DND-41 (cell line): ENCODE measurements at regions not wholly inside any gene's neighbourhood (a gene's known extent, or its start where the extent isn't known, plus 50 kb on each side); places are given as distances from the start of the nearest gene placed in this dataset.

Source experiments
- ATAC-seq: fragments of 200-7000 bp; cut with Tn5 transposase; 3 replicates; pipeline ENCODE4 v1.9.1; 2021; ENCODE audit warnings: low read depth; ENCODE audit not compliant: insufficient read depth
- DNase-seq: peaks from one replicate; pipeline ENCODE4 v3.0.0-alpha.2; 2020
- H2AFZ ChIP-seq: 2 replicates; pipeline ENCODE4 v1.6.0; 2012; ENCODE audit warnings: low read depth, low read length
- H3K27ac ChIP-seq: 2 replicates; pipeline ENCODE4 v1.5.1; 2012; ENCODE audit warnings: low read length, inconsistent platforms
- H3K27me3 ChIP-seq: fragments of 200-600 bp; sonication (generic); 2 replicates; pipeline ENCODE4 v1.6.0; 2012; ENCODE audit warnings: low read length, mild to moderate bottlenecking, inconsistent platforms; ENCODE audit not compliant: insufficient read depth, poor library complexity
- H3K36me3 ChIP-seq: 2 replicates; pipeline ENCODE4 v1.5.1; 2012; ENCODE audit warnings: low read length, inconsistent platforms; ENCODE audit not compliant: insufficient read depth
- H3K4me1 ChIP-seq: 2 replicates; pipeline ENCODE4 v1.5.1; 2012; ENCODE audit warnings: mild to moderate bottlenecking, low read length; ENCODE audit not compliant: insufficient read depth
- H3K4me2 ChIP-seq: 2 replicates; pipeline ENCODE4 v1.6.0; 2012; ENCODE audit warnings: mild to moderate bottlenecking, moderate library complexity, low read length, inconsistent platforms; ENCODE audit not compliant: insufficient read depth
- H3K4me3 ChIP-seq, 2 experiments: fragments of 200-600 bp in 1 of 2; shearing (Covaris generic) in 1 of 2; 2 replicates each; pipeline ENCODE4 v1.5.1; 2012 to 2016; ENCODE audit warnings: inconsistent platforms in 2 of 2, low read length in 2 of 2, mild to moderate bottlenecking in 2 of 2, low read depth in 1 of 2, moderate library complexity in 1 of 2
- H3K79me2 ChIP-seq: 2 replicates; pipeline ENCODE4 v1.6.0; 2012; ENCODE audit warnings: low read length, inconsistent platforms; ENCODE audit not compliant: insufficient read depth
- H3K9ac ChIP-seq: 2 replicates; pipeline ENCODE4 v1.6.0; 2012; ENCODE audit warnings: low read depth, mild to moderate bottlenecking, inconsistent platforms, low read length, moderate library complexity
- H3K9me3 ChIP-seq: 2 replicates; pipeline ENCODE4 v1.5.1; 2012; ENCODE audit warnings: low read length, moderate library complexity, mild to moderate bottlenecking, inconsistent platforms; ENCODE audit not compliant: insufficient read depth, severe bottlenecking
- H4K20me1 ChIP-seq: 2 replicates; pipeline ENCODE4 v1.6.0; 2012; ENCODE audit warnings: low read length; ENCODE audit not compliant: insufficient read depth
- EZH2 ChIP-seq: IDR thresholded peaks from 3 replicates; pipeline ENCODE4 v1.6.1; 2012; ENCODE audit warnings: borderline replicate concordance, low read depth, mild to moderate bottlenecking, moderate library complexity, low read length, inconsistent platforms; ENCODE audit not compliant: severe bottlenecking
- TF ChIP-seq, protein P1 (sequence below): IDR thresholded peaks from 2 replicates; pipeline ENCODE4 v1.5.1; 2012; ENCODE audit warnings: borderline replicate concordance, low read length, moderate library complexity, mild to moderate bottlenecking; ENCODE audit not compliant: poor library complexity, severe bottlenecking; ENCODE audit errors: extremely low read depth

DNA sequence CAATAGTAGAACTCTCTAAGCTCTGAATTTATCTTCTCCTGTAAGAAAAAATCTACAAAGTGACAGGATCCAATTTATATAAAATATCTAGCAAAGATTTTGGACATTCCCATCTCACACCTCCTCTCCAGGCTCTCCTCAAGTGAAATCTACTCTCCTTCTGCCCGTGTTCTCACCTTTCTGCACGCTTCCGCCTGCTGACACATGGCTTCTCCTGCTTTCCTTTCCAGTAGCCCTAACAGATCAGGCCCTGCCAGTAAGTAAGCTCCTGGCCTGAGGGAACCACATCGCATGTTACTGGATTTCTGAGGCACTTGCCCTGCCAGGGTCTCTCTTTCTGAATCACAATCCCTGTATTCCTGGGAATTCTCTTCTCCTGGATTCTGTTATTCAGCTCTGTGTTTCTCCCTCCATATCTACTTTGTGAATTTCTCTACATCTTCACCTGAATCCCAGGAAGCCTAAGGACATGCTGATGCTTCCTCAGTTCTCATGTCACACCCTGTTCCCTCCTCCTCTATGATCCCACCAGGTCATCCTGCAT is 53.3 kb upstream of the TOP3B start:
- DNase-seq (no peak), ATAC-seq (no peak)
- Histone ChIP-seq H4K20me1 (no peaks in the 10 kb centered on the region), H3K9ac (no peak overlapping the region), H3K4me1 (no peaks in the 10 kb centered on the region), H3K4me3 (no peak overlapping the region), H3K27ac (no peak overlapping the region), H3K9me3 (no peaks in the 10 kb centered on the region), H3K4me2 (no peak overlapping the region), H3K36me3 (no peaks in the 10 kb centered on the region), H3K27me3 (peaks cover 15% of the 10 kb centered on the region), H3K79me2 (no peaks in the 10 kb centered on the region), H2AFZ (no peak overlapping the region)
- TF ChIP-seq, protein P1, sequence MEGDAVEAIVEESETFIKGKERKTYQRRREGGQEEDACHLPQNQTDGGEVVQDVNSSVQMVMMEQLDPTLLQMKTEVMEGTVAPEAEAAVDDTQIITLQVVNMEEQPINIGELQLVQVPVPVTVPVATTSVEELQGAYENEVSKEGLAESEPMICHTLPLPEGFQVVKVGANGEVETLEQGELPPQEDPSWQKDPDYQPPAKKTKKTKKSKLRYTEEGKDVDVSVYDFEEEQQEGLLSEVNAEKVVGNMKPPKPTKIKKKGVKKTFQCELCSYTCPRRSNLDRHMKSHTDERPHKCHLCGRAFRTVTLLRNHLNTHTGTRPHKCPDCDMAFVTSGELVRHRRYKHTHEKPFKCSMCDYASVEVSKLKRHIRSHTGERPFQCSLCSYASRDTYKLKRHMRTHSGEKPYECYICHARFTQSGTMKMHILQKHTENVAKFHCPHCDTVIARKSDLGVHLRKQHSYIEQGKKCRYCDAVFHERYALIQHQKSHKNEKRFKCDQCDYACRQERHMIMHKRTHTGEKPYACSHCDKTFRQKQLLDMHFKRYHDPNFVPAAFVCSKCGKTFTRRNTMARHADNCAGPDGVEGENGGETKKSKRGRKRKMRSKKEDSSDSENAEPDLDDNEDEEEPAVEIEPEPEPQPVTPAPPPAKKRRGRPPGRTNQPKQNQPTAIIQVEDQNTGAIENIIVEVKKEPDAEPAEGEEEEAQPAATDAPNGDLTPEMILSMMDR: no peak
- no peak for TF ChIP-seq EZH2

DNA sequence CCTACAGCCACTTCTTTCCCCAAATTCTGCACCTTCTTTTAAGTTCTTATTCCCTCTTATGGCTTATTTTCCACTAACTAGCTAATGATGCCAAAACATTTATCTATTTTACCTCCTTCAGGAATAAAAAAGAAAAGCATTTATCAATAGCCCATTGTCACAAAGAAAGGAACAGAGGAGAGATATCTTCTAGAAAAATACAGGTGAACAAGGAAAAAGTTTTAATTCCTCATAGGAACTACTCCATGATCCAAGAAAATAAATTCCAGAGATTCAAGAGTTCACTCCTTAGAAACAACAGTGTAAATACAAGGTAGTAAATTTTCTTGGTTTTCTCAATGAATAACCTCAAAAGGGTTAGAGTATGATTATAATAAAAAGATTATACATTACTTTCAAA is 52.6 kb upstream of the TOP3B start:
- no peak overlapping the region for H2AFZ ChIP-seq
- H3K79me2 ChIP-seq: no peaks in the 10 kb centered on the region
- no peak overlapping the region for H3K4me3 ChIP-seq
- H3K9me3 ChIP-seq: no peaks in the 10 kb centered on the region
- no peaks in the 10 kb centered on the region for H3K4me1 ChIP-seq
- no peaks in the 10 kb centered on the region for H3K36me3 ChIP-seq
- no peaks in the 10 kb centered on the region for H4K20me1 ChIP-seq
- no peak overlapping the region for H3K4me2 ChIP-seq
- H3K27ac ChIP-seq: no peak overlapping the region
- TF ChIP-seq EZH2: no peak
- TF ChIP-seq, protein P1: no peak
- ATAC-seq: no peak
- no peak overlapping the region for H3K9ac ChIP-seq
- H3K27me3 ChIP-seq: peaks cover 12% of the 10 kb centered on the region
- no peak for DNase-seq

DNA sequence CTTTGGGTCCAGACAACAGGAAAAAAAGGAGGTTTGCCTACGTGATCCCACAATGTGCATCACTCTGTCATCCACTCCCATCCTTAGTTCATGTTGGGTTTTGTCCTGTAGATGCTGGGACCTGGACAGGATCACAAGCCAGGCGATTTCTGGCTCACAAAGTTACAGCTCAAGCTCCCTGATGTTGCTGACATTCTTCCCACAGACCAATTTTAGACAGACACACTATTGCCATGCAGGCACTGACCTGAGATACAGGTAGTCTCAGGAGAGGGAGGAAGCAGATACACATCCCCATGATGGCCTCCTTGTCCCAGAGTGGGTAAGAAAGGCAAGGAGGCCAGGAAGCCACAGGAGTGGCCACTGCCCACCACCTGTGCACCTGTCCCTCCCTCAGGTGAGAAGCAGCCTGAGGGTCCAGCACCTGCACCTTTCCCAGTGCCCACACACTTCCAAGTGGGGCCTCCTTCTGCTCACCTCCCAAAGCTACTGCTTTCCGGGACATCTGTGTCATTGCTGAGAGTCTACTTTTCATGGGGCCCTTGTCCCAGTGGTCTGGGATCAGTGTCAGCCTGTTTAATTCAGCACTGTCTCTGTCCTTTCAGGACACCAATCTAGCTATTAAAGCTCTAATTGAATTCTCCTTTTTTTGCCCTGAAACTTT is 52.0 kb upstream of the TOP3B start:
- Histone ChIP-seq H4K20me1 (no peaks in the 10 kb centered on the region), H3K9me3 (no peaks in the 10 kb centered on the region), H3K4me1 (no peaks in the 10 kb centered on the region), H3K9ac (no peak overlapping the region), H2AFZ (no peak overlapping the region), H3K79me2 (no peaks in the 10 kb centered on the region), H3K4me2 (no peak overlapping the region), H3K27ac (no peak overlapping the region), H3K4me3 (no peak overlapping the region), H3K36me3 (no peaks in the 10 kb centered on the region), H3K27me3 (peaks cover 12% of the 10 kb centered on the region)
- TF ChIP-seq, protein P1: no peak
- no peak for TF ChIP-seq EZH2
- DNase-seq (no peak), ATAC-seq (no peak)
